Activated naive CD8-positive, alpha-beta T cell treated with anti-CD3 and anti-CD28 coated beads, Interleukin-2, amount 10 ng/mL, durations not matched to agents 7 days and 5 days (primary cell): ENCODE measurements at regions not wholly inside any gene's neighbourhood (a gene's known extent, or its start where the extent isn't known, plus 50 kb on each side); places are given as distances from the start of the nearest gene placed in this dataset.
"Not testable (repeated sequence)": the region's sequence is repeated elsewhere in the genome, so short reads cannot be mapped to it uniquely, and the experiment has no call there.

Source experiments
- ATAC-seq: fragments of 150-1000 bp; cut with Tn5 transposase; one replicate; pipeline ENCODE4 v1.10.0; 2021; ENCODE audit warnings: low read depth, moderate library complexity
- POLR2A ChIA-PET: fragments of 350-600 bp; sonication (Branson Sonifier 250); formaldehyde crosslinking; loops from one replicate; lab custom pipeline; 2021; ENCODE audit warnings: antibody characterized with exemption; lab: Charles Lee
- DNase-seq: peaks from one replicate; pipeline ENCODE4 v3.0.0; 2021
- H3K27ac Mint-ChIP-seq: one replicate; pipeline ENCODE4 v1.8.0; 2022; ENCODE audit warnings: mild to moderate bottlenecking, mixed read lengths
- H3K27me3 Mint-ChIP-seq: one replicate; pipeline ENCODE4 v1.8.0; 2022; ENCODE audit warnings: mild to moderate bottlenecking, moderate library complexity, mixed read lengths
- H3K36me3 Mint-ChIP-seq: one replicate; pipeline ENCODE4 v1.8.0; 2021; ENCODE audit warnings: mild to moderate bottlenecking, mixed read lengths
- H3K4me1 Mint-ChIP-seq: one replicate; pipeline ENCODE4 v1.8.0; 2021; ENCODE audit warnings: mixed read lengths
- H3K4me3 Mint-ChIP-seq: one replicate; pipeline ENCODE4 v1.8.0; 2022; ENCODE audit warnings: mild to moderate bottlenecking, moderate library complexity, mixed read lengths
- H3K9me3 Mint-ChIP-seq: one replicate; pipeline ENCODE4 v1.8.0; 2021; ENCODE audit warnings: mixed read lengths

DNA sequence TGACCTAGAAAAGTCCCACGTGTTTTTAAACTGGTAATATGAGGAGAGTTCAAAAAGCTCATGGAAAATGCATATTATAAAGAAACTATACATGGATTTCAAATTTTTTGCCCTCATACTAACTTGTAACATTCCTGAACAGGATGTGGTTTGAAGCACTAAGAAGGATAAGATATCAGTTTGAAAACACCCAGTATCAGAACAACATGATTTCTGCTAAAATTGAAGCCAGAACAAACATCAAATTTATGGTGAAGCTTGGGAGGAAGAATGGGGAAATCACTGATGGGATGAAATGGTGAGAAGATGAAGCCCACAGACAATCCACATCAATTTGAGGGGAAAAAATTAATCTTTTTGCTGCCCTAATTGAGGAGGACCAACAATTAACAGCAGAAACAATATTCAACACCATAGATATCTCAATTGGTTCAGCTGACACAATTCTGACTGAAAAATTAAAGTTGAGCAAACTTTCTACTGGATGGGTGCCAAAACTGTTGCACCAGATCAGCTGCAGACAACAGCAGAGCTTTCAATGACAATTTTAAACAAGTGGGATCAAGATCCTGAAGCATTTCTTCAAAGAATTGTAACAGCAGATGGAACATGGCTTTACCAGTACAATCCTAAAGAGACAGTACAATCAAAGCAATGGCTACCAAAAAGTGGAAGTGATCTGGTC, 113.2 kb upstream of the SNX2 start:
- H3K4me3 Mint-ChIP-seq: no peak overlapping the region
- H3K27ac Mint-ChIP-seq: no peak overlapping the region
- H3K9me3 Mint-ChIP-seq: peaks cover 1% of the 10 kb centered on the region
- peaks cover 5% of the 10 kb centered on the region for H3K27me3 Mint-ChIP-seq
- POLR2A ChIA-PET: no interaction called here
- H3K4me1 Mint-ChIP-seq: no peaks in the 10 kb centered on the region
- ATAC-seq: no peak
- no peaks in the 10 kb centered on the region for H3K36me3 Mint-ChIP-seq
- no peak for DNase-seq

DNA sequence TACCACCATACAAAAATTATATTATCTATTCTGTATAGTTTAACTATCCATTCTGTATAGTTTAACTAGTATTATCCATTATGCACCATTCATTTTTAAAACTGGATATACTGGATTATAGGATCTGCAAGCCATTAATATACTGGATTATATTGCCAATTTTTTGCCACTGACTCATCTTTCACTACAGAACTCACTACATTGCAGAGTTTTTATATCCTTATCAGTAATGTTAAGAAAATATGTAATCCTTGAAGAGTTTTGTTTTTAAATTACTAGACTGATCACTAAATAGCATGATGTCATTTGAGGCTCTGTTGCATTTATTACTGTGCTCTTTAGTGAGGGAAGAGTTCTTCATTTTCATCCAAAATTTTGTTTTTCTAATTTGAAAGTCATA, 109.8 kb upstream of the SNX2 start:
- Mint-ChIP-seq H3K27ac (no peak overlapping the region), H3K27me3 (peaks cover 6% of the 10 kb centered on the region), H3K4me1 (no peaks in the 10 kb centered on the region), H3K9me3 (peaks cover 4% of the 10 kb centered on the region), H3K4me3 (no peak overlapping the region), H3K36me3 (no peaks in the 10 kb centered on the region)
- no peak for ATAC-seq
- no peak for DNase-seq
- POLR2A ChIA-PET: no interaction called here

DNA sequence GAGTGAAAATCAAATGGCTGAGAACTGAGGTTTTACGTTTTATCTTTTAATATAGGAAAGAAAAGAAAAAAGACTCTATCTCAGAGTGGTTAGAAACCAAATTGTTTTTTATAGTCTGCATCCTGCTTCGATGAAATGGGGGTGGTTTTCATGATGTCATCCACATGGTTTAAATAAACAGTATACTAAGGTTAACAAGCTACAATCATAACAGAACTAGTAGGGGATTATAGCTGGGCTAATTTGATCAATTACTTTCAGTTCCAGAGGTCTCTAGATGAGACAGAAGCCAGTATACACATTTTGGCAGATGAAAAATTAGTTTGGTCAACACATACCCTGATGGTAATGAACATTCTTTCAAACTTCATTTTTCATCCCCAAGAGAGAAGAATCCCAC, 106.3 kb upstream of the SNX2 start:
- Mint-ChIP-seq H3K27me3 (peaks cover 4% of the 10 kb centered on the region), H3K4me1 (no peaks in the 10 kb centered on the region), H3K27ac (no peak overlapping the region), H3K36me3 (no peaks in the 10 kb centered on the region), H3K4me3 (no peak overlapping the region), H3K9me3 (peaks cover 4% of the 10 kb centered on the region)
- POLR2A ChIA-PET: no interaction called here
- ATAC-seq (no peak), DNase-seq (no peak)

DNA sequence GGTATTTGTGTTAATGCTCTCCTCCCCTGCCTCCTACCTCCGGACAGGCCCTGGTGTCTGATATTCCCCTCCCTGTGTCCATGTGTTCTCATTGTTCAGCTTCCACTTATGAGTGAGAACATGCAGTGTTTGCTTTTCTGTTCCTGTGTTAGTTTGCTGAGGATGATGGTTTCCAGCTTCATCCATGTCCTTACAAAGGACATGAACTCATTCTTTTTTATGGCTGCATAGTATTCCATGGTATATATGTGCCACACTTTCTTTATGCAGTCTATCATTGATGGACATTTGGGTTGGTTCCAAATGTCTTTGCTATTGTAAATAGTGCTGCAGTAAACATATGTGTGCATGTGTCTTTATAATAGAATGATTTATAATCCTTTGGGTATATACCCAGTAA, 105.2 kb upstream of the SNX2 start:
- H3K4me1 Mint-ChIP-seq, H3K36me3 Mint-ChIP-seq, ATAC-seq, DNase-seq, H3K4me3 Mint-ChIP-seq, POLR2A ChIA-PET, H3K27ac Mint-ChIP-seq, H3K27me3 Mint-ChIP-seq, H3K9me3 Mint-ChIP-seq: not testable (repeated sequence)

DNA sequence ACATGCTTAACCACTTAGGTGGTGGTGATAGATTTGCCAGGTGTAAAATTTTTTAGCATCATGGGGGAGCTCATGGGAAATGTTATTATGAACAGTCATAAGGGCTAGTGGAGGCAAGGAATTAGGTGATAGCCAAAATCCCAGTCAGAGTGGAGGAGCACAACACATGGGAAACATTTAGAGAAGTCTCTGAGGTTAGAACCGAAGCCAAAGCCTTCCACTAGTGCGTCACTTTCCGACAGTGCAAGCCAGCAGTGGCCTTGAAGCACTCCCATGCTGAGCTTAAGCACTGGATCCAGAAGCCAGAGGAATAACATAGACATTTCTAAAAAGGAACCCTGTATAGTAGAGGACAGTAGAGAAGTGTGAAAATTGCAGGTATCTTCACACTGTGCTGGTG, 101.5 kb upstream of the SNX2 start:
- no peaks in the 10 kb centered on the region for H3K4me1 Mint-ChIP-seq
- ATAC-seq (no peak), DNase-seq (no peak)
- H3K4me3 Mint-ChIP-seq: no peak overlapping the region
- POLR2A ChIA-PET: no interaction called here
- peaks cover 4% of the 10 kb centered on the region for H3K9me3 Mint-ChIP-seq
- H3K27me3 Mint-ChIP-seq: peaks cover 2% of the 10 kb centered on the region
- no peak overlapping the region for H3K27ac Mint-ChIP-seq
- H3K36me3 Mint-ChIP-seq: no peaks in the 10 kb centered on the region

DNA sequence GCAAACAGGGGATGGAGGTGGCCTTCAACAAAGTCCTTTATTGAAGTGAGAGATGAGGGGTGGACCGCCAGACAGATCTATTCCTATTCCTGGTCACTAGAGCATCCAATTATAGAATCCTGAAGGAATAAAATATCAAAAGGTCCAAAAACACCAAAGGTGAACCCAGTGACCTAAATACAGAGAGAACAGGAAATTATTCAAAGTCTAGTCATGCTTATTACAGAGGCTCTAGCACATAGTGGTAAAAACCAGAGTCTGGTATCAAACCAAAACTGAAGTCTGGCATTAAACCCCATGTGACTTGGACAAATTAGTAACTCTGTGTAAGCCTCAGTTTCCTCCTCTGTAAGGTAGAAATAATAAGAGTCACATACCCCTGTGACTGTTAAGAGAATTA, 100.5 kb upstream of the SNX2 start:
- POLR2A ChIA-PET: no interaction called here
- no peaks in the 10 kb centered on the region for H3K36me3 Mint-ChIP-seq

DNA sequence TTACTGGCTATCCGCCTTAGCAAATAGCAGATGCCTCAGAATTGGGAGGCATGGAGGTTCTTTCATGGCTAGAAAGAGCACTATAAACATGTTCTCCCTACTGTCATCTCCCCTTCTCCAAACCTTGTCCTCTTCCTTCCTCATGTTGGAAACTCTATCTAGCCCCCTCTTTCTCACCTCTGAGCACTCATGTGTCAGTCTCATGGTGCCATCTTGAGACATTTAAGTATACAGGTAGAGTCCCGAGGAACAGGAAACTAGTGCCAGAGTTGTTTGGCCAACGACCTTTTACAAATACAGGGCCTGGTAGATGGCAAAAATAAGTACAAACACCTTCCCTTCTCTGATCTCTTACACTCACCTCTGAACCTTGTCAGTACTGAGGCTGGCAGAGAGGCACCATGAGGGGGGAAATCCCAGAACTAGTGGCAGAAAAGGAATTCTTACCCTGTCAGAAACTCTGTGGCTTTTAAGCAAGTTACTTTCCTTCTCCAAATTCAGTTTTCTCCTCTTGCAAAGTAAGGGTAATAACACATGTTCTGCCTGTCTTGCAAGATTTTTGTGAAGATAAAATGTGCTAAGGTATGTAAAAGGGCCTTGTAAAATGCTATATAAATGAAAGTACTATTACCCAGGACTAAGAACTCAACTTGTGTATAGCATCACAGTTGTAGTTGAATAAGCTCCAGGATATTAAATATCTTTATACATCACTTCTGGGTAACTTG, 94.1 kb upstream of the SNX2 start:
- POLR2A ChIA-PET: no interaction called here
- peaks cover 1% of the 10 kb centered on the region for H3K27me3 Mint-ChIP-seq
- H3K4me1 Mint-ChIP-seq: no peaks in the 10 kb centered on the region
- DNase-seq (no peak), ATAC-seq (no peak)
- H3K4me3 Mint-ChIP-seq: no peak overlapping the region
- no peaks in the 10 kb centered on the region for H3K36me3 Mint-ChIP-seq
- no peak overlapping the region for H3K27ac Mint-ChIP-seq
- H3K9me3 Mint-ChIP-seq: no peaks in the 10 kb centered on the region

More for the DNA sequence above, 100.5 kb upstream of the SNX2 start:
- no peak for ATAC-seq
- Mint-ChIP-seq H3K27ac (no peak overlapping the region), H3K27me3 (peaks cover 2% of the 10 kb centered on the region), H3K9me3 (peaks cover 4% of the 10 kb centered on the region), H3K4me1 (no peaks in the 10 kb centered on the region), H3K4me3 (no peak overlapping the region)
- no peak for DNase-seq

DNA sequence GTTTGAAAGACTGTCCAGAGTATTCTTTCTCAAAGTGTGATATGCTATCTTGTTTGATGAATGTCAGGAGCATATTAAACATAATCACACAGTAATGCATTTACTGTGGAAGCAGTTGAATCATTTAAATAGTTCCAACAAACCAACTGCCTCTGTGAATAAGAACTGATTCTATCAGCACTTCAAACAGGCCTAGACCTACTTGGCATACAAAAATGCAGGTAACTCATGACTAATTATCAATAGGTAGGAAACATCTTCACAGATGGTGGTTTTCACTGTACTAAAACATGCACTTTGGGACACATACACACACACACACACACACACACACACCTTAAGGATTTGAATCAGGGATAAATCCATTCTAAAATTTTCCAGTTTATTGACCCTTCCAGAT, 91.2 kb upstream of the SNX2 start:
- Mint-ChIP-seq H3K4me1 (no peaks in the 10 kb centered on the region), H3K4me3 (no peak overlapping the region), H3K27me3 (peaks cover 3% of the 10 kb centered on the region), H3K27ac (no peak overlapping the region), H3K9me3 (no peaks in the 10 kb centered on the region), H3K36me3 (no peaks in the 10 kb centered on the region)
- POLR2A ChIA-PET: no interaction called here
- ATAC-seq (no peak), DNase-seq (no peak)

DNA sequence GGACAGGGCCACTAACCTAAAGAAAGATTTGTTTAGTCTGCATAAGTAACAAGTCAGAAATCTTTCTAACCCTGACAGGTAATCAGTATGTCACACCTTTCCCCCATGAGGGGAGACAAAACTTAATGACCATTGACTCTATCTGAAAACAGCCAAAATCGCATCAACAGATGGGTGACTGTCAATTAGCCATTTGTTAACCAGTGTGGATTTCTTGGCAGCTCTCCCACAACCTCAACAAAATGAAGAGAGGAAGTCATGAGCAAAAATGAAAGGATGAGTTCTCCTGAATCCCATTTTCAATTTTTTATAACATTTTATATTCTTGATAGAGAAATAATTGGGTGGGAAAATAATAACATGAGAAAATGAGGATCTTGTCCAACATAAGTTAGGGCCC, 84.6 kb upstream of the SNX2 start:
- POLR2A ChIA-PET: no interaction called here
- H3K9me3 Mint-ChIP-seq: no peaks in the 10 kb centered on the region
- no peak for ATAC-seq

DNA sequence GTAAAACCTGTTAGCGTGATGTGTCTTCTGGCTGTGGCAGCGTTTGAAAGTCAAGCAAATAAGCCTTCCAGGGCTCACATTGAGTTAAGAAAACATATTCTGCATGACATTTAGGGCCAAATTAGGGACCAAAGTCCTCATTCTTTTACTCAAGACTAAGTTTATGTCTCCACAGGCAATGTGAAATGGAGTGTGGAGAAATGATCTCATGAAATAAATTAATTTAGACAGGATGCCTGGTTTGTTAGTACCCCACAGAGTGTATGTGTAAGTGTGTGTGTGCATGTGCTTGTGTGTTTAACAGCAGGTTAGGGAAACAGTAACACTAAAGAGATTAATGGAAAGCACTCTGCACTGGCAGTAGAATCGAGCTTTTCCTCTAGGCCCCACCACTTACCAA, 82.9 kb upstream of the SNX2 start:
- POLR2A ChIA-PET: no interaction called here

More for the DNA sequence above, 84.6 kb upstream of the SNX2 start:
- Mint-ChIP-seq H3K4me3 (no peak overlapping the region), H3K27ac (no peak overlapping the region), H3K36me3 (no peaks in the 10 kb centered on the region), H3K4me1 (no peaks in the 10 kb centered on the region), H3K27me3 (peaks cover 3% of the 10 kb centered on the region)
- no peak for DNase-seq

DNA sequence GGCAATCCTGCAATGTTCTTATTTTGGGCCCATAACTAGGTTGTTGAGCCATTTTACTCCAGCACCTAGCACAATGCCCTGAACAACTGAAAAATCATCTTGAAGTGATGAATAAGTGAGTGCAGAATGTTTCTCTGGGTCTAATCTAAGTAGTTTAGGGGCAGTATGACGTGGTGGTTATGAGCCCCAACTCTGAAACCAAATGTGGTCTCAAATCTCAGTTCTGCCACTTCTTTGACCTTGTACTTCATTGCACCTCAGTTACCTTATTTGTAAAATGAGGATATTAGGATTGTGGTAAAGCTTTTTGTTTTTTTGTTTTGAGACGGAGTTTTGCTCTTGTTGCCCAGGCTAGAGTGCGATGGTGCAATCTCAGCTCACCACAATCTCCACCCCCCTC, 80.9 kb upstream of the SNX2 start:
- Mint-ChIP-seq H3K27me3 (peaks cover 1% of the 10 kb centered on the region), H3K36me3 (no peaks in the 10 kb centered on the region), H3K4me1 (no peaks in the 10 kb centered on the region), H3K9me3 (no peaks in the 10 kb centered on the region), H3K4me3 (no peak overlapping the region), H3K27ac (no peak overlapping the region)
- POLR2A ChIA-PET: no interaction called here
- DNase-seq (no peak), ATAC-seq (no peak)

More for the DNA sequence above, 82.9 kb upstream of the SNX2 start:
- Mint-ChIP-seq H3K4me3 (no peak overlapping the region), H3K27ac (no peak overlapping the region), H3K27me3 (peaks cover 3% of the 10 kb centered on the region), H3K9me3 (no peaks in the 10 kb centered on the region), H3K4me1 (no peaks in the 10 kb centered on the region), H3K36me3 (no peaks in the 10 kb centered on the region)
- ATAC-seq (no peak), DNase-seq (no peak)

DNA sequence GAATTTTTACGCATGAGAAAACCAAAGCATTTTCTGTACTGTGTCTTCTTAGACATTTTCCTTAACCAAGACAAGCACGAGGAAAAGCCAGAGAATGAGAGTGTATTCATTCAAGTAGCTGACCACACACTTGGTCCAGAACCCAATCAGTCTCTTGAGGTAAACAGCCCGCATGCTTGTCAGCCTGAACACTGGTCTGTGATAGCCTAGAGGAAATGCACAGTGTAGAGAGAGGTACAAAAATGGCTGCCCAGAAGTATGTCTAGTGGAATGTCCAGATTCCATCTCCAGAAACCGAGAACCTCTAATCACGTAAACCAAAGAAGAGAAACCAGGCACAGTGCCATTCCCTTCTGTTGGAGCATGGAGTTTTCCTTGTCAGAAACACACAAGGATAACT, 80.0 kb upstream of the SNX2 start:
- POLR2A ChIA-PET: no interaction called here
- ATAC-seq (no peak), DNase-seq (no peak)
- Mint-ChIP-seq H3K27me3 (peaks cover 1% of the 10 kb centered on the region), H3K27ac (no peak overlapping the region), H3K36me3 (no peaks in the 10 kb centered on the region), H3K9me3 (no peaks in the 10 kb centered on the region), H3K4me3 (no peak overlapping the region), H3K4me1 (no peaks in the 10 kb centered on the region)

DNA sequence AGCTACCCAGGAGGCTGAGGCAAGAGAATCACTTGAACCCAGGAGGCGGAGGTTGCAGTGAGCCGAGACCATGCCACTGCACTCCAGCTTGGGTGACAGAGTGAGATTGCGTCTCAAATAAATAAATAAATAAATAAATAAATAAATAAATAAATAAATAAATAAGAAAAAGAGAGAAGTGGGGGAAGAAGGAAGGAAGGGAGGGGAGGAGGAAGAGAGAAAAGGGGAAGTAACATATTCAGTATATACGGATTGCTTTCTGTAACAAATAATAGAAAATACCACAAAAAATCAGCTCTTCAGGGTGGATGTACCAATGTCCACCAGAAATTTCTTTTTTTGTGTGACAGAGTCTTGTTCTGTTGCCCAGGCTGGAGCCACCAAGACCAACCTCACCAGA, 78.1 kb upstream of the SNX2 start:
- H3K36me3 Mint-ChIP-seq, H3K9me3 Mint-ChIP-seq, DNase-seq, POLR2A ChIA-PET, ATAC-seq, H3K4me1 Mint-ChIP-seq, H3K27ac Mint-ChIP-seq, H3K27me3 Mint-ChIP-seq, H3K4me3 Mint-ChIP-seq: not testable (repeated sequence)

DNA sequence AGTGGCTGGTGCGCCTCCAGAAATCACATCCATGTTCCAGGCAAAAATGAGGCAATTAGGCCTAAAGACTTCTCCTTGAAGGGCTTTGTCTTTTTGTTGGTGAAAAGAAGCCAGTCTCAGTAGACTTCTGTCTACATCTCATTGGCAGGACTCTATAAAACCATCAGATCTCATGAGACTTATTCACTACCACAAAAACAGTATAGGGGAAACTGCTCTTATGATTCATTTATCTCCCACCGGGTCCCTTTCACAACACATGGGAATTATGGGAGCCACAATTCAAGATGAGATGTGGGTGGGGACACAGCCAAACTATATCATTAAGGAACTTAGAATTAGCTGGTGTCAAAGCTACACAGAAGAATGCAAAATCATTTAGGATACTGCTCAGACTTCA, 77.7 kb upstream of the SNX2 start:
- H3K9me3 Mint-ChIP-seq: no peaks in the 10 kb centered on the region
- no peaks in the 10 kb centered on the region for H3K4me1 Mint-ChIP-seq
- H3K36me3 Mint-ChIP-seq: no peaks in the 10 kb centered on the region
- ATAC-seq (no peak), DNase-seq (no peak)
- POLR2A ChIA-PET: no interaction called here
- no peak overlapping the region for H3K4me3 Mint-ChIP-seq
- no peak overlapping the region for H3K27ac Mint-ChIP-seq
- H3K27me3 Mint-ChIP-seq: peaks cover 5% of the 10 kb centered on the region
